Suprapubic skin (tissue), 3 donors: ENCODE measurements at regions not wholly inside any gene's neighbourhood (a gene's known extent, or its start where the extent isn't known, plus 50 kb on each side); places are given as distances from the start of the nearest gene placed in this dataset.

Experiments
- EP300 ChIP-seq: sonication (generic); formaldehyde crosslinking; IDR thresholded peaks from one replicate; pipeline ENCODE4 v1.6.1; 2017; ENCODE audit warnings: antibody characterized with exemption
- POLR2A ChIP-seq, 2 donors: fragments of 450-650 bp; IDR thresholded peaks; one replicate each; pipeline ENCODE4 v1.6.1; 2017; ENCODE audit warnings: antibody characterized with exemption in 2 of 2, mild to moderate bottlenecking in 2 of 2, moderate library complexity in 2 of 2
- TF ChIP-seq, protein P1 (sequence below), 2 donors: fragments of 200-600 bp in 1 of 2; fragments of 450-650 bp in 1 of 2; sonication (generic) in 1 of 2; IDR thresholded peaks; one replicate each; pipeline ENCODE4 v1.5.1; 2016 to 2019; ENCODE audit warnings: antibody characterized with exemption in 2 of 2, mild to moderate bottlenecking in 1 of 2, moderate library complexity in 1 of 2

DNA sequence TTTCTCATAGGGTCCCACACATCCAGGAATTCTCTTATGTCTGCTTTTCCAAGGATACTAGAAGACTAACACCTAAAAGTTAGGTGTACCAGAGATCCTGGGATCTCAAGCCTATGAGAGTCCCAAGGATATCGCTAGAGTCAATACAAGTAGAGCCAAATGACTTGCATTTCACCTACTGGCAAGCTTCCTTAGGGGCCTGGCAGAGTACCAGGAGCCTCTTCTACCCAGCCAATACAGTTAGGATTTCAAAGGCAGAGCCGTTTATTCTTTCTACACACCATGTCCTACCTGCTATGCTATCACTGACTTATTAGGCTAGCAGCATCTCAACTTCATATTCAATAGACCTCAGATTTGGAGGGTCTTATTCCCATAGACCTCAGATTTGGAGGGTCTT is 53.5 kb upstream of the UNC5B start:
- TF ChIP-seq EP300 (no peak), POLR2A (IDR thresholded peaks at IDR 0.05) (no peak)
- TF ChIP-seq, protein P1, sequence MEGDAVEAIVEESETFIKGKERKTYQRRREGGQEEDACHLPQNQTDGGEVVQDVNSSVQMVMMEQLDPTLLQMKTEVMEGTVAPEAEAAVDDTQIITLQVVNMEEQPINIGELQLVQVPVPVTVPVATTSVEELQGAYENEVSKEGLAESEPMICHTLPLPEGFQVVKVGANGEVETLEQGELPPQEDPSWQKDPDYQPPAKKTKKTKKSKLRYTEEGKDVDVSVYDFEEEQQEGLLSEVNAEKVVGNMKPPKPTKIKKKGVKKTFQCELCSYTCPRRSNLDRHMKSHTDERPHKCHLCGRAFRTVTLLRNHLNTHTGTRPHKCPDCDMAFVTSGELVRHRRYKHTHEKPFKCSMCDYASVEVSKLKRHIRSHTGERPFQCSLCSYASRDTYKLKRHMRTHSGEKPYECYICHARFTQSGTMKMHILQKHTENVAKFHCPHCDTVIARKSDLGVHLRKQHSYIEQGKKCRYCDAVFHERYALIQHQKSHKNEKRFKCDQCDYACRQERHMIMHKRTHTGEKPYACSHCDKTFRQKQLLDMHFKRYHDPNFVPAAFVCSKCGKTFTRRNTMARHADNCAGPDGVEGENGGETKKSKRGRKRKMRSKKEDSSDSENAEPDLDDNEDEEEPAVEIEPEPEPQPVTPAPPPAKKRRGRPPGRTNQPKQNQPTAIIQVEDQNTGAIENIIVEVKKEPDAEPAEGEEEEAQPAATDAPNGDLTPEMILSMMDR (IDR thresholded peaks at IDR 0.05) = no peak
